OCI-LY7 (cell line): ENCODE measurements at regions not wholly inside any gene's neighbourhood (a gene's known extent, or its start where the extent isn't known, plus 50 kb on each side); places are given as distances from the start of the nearest gene placed in this dataset.

Experiments used
- BruUV-seq: library from RNA; stranded (reverse); fragments of 400-500 nt; replicated peaks from 2 replicates; lab custom pipeline; 2021; lab: Mats Ljungman, UMichigan
- CTCF ChIA-PET: fragments of 300-600 bp; sonication (Branson Sonifier 250); formaldehyde crosslinking; loops from one replicate; lab custom pipeline; 2022; ENCODE audit warnings: antibody characterized with exemption; ENCODE audit not compliant: unreplicated experiment; lab: Charles Lee
- POLR2A ChIA-PET: fragments of 300-600 bp; sonication (Branson Sonifier 250); formaldehyde crosslinking; loops from one replicate; lab custom pipeline; 2022; ENCODE audit warnings: antibody characterized with exemption; lab: Charles Lee
- DNase-seq: peaks from one replicate; pipeline ENCODE4 v3.0.0-alpha.2; 2015; ENCODE audit warnings: low spot score
- H2AFZ ChIP-seq: fragments of 200-600 bp; sonication (generic), shearing (Covaris generic); 2 replicates; pipeline ENCODE4 v1.6.1; 2014; ENCODE audit warnings: mild to moderate bottlenecking, antibody characterized with exemption, low read length, moderate library complexity
- H3K27ac ChIP-seq: fragments of 200-600 bp; sonication (generic); 2 replicates; pipeline ENCODE4 v1.5.1; 2014; ENCODE audit warnings: mixed run types, low read depth, mild to moderate bottlenecking, moderate library complexity, low read length, inconsistent platforms; ENCODE audit not compliant: poor library complexity, severe bottlenecking
- H3K36me3 ChIP-seq: fragments of 200-600 bp; sonication (generic); 2 replicates; pipeline ENCODE4 v1.6.1; 2014; ENCODE audit warnings: mild to moderate bottlenecking, antibody characterized with exemption, low read length, moderate library complexity, mixed read lengths; ENCODE audit not compliant: insufficient read depth
- H3K4me1 ChIP-seq: fragments of 200-600 bp; sonication (generic); 2 replicates; pipeline ENCODE4 v1.5.1; 2014; ENCODE audit warnings: mild to moderate bottlenecking, low read length; ENCODE audit not compliant: insufficient read depth, poor library complexity, severe bottlenecking
- H3K4me2 ChIP-seq: fragments of 200-600 bp; sonication (generic); 2 replicates; pipeline ENCODE4 v1.6.1; 2014; ENCODE audit warnings: mild to moderate bottlenecking, low read length
- H3K4me3 ChIP-seq: fragments of 200-600 bp; sonication (generic); 2 replicates; pipeline ENCODE4 v1.5.1; 2014; ENCODE audit warnings: mild to moderate bottlenecking, low read depth, low read length; ENCODE audit not compliant: poor library complexity, severe bottlenecking
- H3K79me2 ChIP-seq: fragments of 200-600 bp; sonication (generic); 2 replicates; pipeline ENCODE4 v1.6.1; 2016; ENCODE audit warnings: low read depth, mild to moderate bottlenecking, low read length, moderate library complexity, mixed read lengths; ENCODE audit not compliant: insufficient read depth
- H3K9me2 ChIP-seq: fragments of 200-600 bp; sonication (generic); 2 replicates; pipeline ENCODE4 v1.6.1; 2016; ENCODE audit warnings: mild to moderate bottlenecking, low read length, mixed read lengths; ENCODE audit not compliant: insufficient read depth
- H3K9me3 ChIP-seq: fragments of 200-600 bp; sonication (generic); 2 replicates; pipeline ENCODE4 v1.6.1; 2014; ENCODE audit warnings: mild to moderate bottlenecking, mixed run types, low read length, mixed read lengths
- H4K20me1 ChIP-seq: fragments of 200-600 bp; sonication (generic); 2 replicates; pipeline ENCODE4 v1.6.1; 2014; ENCODE audit warnings: mild to moderate bottlenecking, antibody characterized with exemption, low read length, moderate library complexity, mixed read lengths; ENCODE audit not compliant: insufficient read depth
- CTCF ChIP-seq: fragments of 200-600 bp; sonication (generic); conservative IDR thresholded peaks from 2 replicates; pipeline ENCODE4 v1.5.1; 2014; ENCODE audit warnings: mild to moderate bottlenecking, antibody characterized with exemption, low read length, moderate library complexity, mixed read lengths
- EZH2phosphoT487 ChIP-seq: fragments of 200-600 bp; sonication (generic); IDR thresholded peaks from 2 replicates; pipeline ENCODE4 v1.6.1; 2018; ENCODE audit warnings: low read depth, borderline replicate concordance, mild to moderate bottlenecking, mixed run types, antibody characterized with exemption, low read length, moderate library complexity, mixed read lengths
- intact Hi-C: fragments of 100-400 bp; cut with micrococcal nuclease; formaldehyde crosslinking; loops from one replicate; pipeline ENCODE4 v1.10.0; 2022; ENCODE audit not compliant: unreplicated experiment

DNA sequence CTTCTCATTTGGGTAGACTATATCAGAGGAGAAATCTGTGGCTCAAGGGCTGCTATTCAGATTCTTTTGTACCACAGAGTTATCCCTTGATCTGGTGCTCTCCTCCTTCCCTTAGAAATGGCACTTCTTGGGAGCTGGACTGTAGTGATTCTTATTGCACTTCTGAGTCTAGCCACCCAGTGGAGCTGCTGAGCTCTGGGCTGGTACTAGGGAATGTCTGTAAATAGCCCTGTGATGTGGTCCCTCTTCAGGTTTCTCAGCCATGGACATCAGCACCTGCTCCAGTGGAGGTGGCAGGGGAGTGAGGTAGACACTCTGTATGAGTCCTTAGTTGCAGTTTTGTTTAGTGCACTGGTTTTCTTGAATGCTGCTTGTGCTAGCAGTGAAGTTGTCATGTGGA, 1292.6 kb downstream of the SI start:
- H3K9me2 ChIP-seq = no peaks in the 10 kb centered on the region

DNA sequence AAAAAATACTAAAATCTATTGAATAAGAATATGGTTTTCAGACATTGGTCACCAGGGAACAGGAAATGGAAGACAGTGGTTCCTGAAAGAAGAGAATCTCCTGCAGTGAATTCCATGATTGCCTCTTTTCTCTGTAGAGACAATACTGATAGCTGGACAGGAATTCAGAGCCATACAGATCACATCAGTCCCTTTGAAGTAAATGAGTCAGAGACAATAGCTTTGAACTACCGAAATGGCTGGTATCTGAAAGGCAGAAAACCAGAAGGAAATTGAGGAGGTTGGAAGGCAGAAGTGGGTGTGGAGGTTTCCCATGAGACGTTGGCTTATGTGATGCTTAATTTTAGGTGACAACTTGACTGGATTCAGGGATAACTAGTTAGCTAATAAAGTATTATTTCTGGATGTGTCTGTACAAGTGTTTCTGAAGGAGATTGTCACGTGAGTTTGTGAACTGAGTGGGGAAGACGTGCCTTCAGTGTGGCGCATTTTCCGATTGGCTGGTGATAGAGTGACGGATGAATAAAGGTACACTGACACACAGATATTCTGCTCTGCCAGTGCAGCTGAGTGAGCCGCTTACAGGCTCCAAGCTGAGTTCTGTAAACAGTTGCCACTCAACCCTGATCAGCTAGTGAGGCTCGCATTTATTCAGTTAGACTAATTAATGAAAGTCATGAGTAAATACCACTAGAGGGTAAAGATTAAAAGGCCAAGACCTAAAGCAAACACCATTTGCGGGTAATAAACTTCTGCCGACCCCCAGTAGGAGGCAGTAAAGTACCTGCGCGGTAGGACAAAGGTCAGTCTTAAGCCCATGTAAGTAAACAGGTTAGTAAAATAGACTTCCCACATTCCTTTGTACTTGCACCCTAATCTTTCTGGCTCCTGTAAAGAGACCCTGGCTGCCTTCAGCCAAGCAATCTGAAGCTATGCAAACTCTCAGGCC, 1298.6 kb downstream of the SI start:
- no peak overlapping the region for H2AFZ ChIP-seq
- no peaks in the 10 kb centered on the region for H3K4me1 ChIP-seq
- no TSS peak for BruUV-seq
- H3K36me3 ChIP-seq = no peaks in the 10 kb centered on the region
- H3K4me3 ChIP-seq = no peak overlapping the region
- CTCF ChIA-PET = no interaction called here
- H3K27ac ChIP-seq = no peak overlapping the region
- H4K20me1 ChIP-seq = no peaks in the 10 kb centered on the region
- DNase-seq = no peak
- H3K79me2 ChIP-seq = no peaks in the 10 kb centered on the region
- H3K9me3 ChIP-seq = no peaks in the 10 kb centered on the region
- POLR2A ChIA-PET = no interaction called here
- no peak overlapping the region for H3K4me2 ChIP-seq
- intact Hi-C loops = no loop called here
- TF ChIP-seq CTCF = 0 out of 2 replicates have a peak, but pooled peaks have one; percentile 22
- no peak for TF ChIP-seq EZH2phosphoT487
- no peaks in the 10 kb centered on the region for H3K9me2 ChIP-seq

More for the DNA sequence above, 1292.6 kb downstream of the SI start:
- TF ChIP-seq EZH2phosphoT487 (no peak), CTCF (peak; percentile 48)
- DNase-seq = no peak
- CTCF ChIA-PET = no interaction called here
- Histone ChIP-seq H3K79me2 (no peaks in the 10 kb centered on the region), H3K9me3 (no peaks in the 10 kb centered on the region), H3K4me3 (no peak overlapping the region), H2AFZ (no peak overlapping the region), H3K36me3 (no peaks in the 10 kb centered on the region), H4K20me1 (no peaks in the 10 kb centered on the region), H3K27ac (no peak overlapping the region), H3K4me2 (no peak overlapping the region), H3K4me1 (no peaks in the 10 kb centered on the region)
- no TSS peak for BruUV-seq
- intact Hi-C loops = no loop called here
- POLR2A ChIA-PET = interaction anchor here (0.7 kb wide), 1 partner anchor 15 kb away, joined by 4 read pairs; no protein-coding TSS in a partner anchor

DNA sequence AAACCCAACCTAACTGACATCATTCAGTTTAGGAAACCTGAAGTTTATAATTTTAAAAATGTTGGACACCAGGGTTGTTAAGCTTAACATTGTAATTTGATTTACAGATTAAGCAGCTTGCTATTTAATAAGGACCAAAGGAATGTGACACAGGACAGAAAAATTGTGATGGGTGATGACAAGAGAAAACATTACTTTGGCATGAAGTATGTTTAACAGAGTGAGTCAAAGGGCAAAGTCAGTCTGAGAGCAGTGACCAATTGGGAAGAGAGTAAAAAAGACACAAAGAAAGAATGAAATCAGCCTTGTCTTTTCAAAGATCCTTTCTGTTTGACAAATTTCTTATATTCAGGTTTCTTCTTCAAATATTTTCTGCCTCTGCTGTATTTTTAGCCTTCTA, 1301.6 kb downstream of the SI start:
- no TSS peak for BruUV-seq
- Histone ChIP-seq H3K36me3 (no peaks in the 10 kb centered on the region), H3K4me2 (no peak overlapping the region), H3K27ac (no peak overlapping the region), H3K9me2 (no peaks in the 10 kb centered on the region), H3K79me2 (no peaks in the 10 kb centered on the region), H3K4me1 (no peaks in the 10 kb centered on the region), H4K20me1 (no peaks in the 10 kb centered on the region), H3K9me3 (no peaks in the 10 kb centered on the region), H2AFZ (no peak overlapping the region), H3K4me3 (no peak overlapping the region)
- no peak for DNase-seq
- ChIA-PET POLR2A (interaction anchor here (1.0 kb wide), 1 partner anchor 9 kb away, joined by 4 read pairs; no protein-coding TSS in a partner anchor), CTCF (no interaction called here)
- intact Hi-C loops = no loop called here
- TF ChIP-seq CTCF (no peak), EZH2phosphoT487 (no peak)
